ENCODE measurements at regions not wholly inside any gene's neighbourhood (a gene's known extent, or its start where the extent isn't known, plus 50 kb on each side); places are given as distances from the start of the nearest gene placed in this dataset.

- TF ChIP-seq EZH2 (IDR thresholded peaks at IDR 0.05; ENCODE audit: borderline replicate concordance, low read depth, low read length, severe bottlenecking) = no peak
- TF ChIP-seq, protein P1, sequence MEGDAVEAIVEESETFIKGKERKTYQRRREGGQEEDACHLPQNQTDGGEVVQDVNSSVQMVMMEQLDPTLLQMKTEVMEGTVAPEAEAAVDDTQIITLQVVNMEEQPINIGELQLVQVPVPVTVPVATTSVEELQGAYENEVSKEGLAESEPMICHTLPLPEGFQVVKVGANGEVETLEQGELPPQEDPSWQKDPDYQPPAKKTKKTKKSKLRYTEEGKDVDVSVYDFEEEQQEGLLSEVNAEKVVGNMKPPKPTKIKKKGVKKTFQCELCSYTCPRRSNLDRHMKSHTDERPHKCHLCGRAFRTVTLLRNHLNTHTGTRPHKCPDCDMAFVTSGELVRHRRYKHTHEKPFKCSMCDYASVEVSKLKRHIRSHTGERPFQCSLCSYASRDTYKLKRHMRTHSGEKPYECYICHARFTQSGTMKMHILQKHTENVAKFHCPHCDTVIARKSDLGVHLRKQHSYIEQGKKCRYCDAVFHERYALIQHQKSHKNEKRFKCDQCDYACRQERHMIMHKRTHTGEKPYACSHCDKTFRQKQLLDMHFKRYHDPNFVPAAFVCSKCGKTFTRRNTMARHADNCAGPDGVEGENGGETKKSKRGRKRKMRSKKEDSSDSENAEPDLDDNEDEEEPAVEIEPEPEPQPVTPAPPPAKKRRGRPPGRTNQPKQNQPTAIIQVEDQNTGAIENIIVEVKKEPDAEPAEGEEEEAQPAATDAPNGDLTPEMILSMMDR (IDR thresholded peaks at IDR 0.05; ENCODE audit: borderline replicate concordance, extremely low read depth, low read length, poor library complexity, severe bottlenecking) = no peak
Measured at GRCh38 chr1:214209260-214209808, 71.6 kb upstream of the SMYD2 start.

All from DND-41 (cell line).